ENCODE measurements at regions not wholly inside any gene's neighbourhood (a gene's known extent, or its start where the extent isn't known, plus 50 kb on each side); places are given as distances from the start of the nearest gene placed in this dataset.

- TF ChIP-seq TP53 (CRISPR knock-in tag; IDR thresholded peaks at IDR 0.05), result no peak
- TF ChIP-seq, protein P1, sequence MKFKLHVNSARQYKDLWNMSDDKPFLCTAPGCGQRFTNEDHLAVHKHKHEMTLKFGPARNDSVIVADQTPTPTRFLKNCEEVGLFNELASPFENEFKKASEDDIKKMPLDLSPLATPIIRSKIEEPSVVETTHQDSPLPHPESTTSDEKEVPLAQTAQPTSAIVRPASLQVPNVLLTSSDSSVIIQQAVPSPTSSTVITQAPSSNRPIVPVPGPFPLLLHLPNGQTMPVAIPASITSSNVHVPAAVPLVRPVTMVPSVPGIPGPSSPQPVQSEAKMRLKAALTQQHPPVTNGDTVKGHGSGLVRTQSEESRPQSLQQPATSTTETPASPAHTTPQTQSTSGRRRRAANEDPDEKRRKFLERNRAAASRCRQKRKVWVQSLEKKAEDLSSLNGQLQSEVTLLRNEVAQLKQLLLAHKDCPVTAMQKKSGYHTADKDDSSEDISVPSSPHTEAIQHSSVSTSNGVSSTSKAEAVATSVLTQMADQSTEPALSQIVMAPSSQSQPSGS (CRISPR knock-in tag; IDR thresholded peaks at IDR 0.05; ENCODE audit: borderline replicate concordance, low read depth), result no peak
- TF ChIP-seq FOXJ3 (CRISPR knock-in tag; IDR thresholded peaks at IDR 0.05; ENCODE audit: borderline replicate concordance), result no peak
- TF ChIP-seq SP1 (CRISPR knock-in tag; conservative IDR thresholded peaks at IDR 0.05), result no peak
- TF ChIP-seq, protein P2, sequence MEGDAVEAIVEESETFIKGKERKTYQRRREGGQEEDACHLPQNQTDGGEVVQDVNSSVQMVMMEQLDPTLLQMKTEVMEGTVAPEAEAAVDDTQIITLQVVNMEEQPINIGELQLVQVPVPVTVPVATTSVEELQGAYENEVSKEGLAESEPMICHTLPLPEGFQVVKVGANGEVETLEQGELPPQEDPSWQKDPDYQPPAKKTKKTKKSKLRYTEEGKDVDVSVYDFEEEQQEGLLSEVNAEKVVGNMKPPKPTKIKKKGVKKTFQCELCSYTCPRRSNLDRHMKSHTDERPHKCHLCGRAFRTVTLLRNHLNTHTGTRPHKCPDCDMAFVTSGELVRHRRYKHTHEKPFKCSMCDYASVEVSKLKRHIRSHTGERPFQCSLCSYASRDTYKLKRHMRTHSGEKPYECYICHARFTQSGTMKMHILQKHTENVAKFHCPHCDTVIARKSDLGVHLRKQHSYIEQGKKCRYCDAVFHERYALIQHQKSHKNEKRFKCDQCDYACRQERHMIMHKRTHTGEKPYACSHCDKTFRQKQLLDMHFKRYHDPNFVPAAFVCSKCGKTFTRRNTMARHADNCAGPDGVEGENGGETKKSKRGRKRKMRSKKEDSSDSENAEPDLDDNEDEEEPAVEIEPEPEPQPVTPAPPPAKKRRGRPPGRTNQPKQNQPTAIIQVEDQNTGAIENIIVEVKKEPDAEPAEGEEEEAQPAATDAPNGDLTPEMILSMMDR (IDR thresholded peaks at IDR 0.05), result no peak
- no peak for TF ChIP-seq ZBTB21 (CRISPR knock-in tag; IDR thresholded peaks at IDR 0.05; ENCODE audit: borderline replicate concordance)
- TF ChIP-seq, protein P3, sequence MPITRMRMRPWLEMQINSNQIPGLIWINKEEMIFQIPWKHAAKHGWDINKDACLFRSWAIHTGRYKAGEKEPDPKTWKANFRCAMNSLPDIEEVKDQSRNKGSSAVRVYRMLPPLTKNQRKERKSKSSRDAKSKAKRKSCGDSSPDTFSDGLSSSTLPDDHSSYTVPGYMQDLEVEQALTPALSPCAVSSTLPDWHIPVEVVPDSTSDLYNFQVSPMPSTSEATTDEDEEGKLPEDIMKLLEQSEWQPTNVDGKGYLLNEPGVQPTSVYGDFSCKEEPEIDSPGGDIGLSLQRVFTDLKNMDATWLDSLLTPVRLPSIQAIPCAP (CRISPR knock-in tag; IDR thresholded peaks at IDR 0.05), result no peak
- TF ChIP-seq FOXK1 (CRISPR knock-in tag; IDR thresholded peaks at IDR 0.05), result no peak
- no peak for TF ChIP-seq JUN (CRISPR knock-in tag; IDR thresholded peaks at IDR 0.05)
- TF ChIP-seq SMAD3 (CRISPR knock-in tag; IDR thresholded peaks at IDR 0.05; ENCODE audit: borderline replicate concordance), result no peak
- TF ChIP-seq ELF4 (CRISPR knock-in tag; IDR thresholded peaks at IDR 0.05; ENCODE audit: low read depth), result no peak
- TF ChIP-seq ATF6 (CRISPR knock-in tag; IDR thresholded peaks at IDR 0.05), result no peak
- TF ChIP-seq HMGA2 (CRISPR knock-in tag; IDR thresholded peaks at IDR 0.05), result no peak
- no peak for TF ChIP-seq TEAD4 (CRISPR knock-in tag; IDR thresholded peaks at IDR 0.05)
Observed at GRCh38 chr2:215624423-215624829, 188.6 kb upstream of the FN1 start.
